DMS153 treated with DMSO at 0.1 percent for 48 hours (cell line): ENCODE measurements at regions not wholly inside any gene's neighbourhood (a gene's known extent, or its start where the extent isn't known, plus 50 kb on each side); places are given as distances from the start of the nearest gene placed in this dataset.

Experiments used
- DNase-seq: peaks from one replicate; lab custom pipeline; 2025; ENCODE audit not compliant: unreplicated experiment; lab: John Stamatoyannopoulos, UW

DNA sequence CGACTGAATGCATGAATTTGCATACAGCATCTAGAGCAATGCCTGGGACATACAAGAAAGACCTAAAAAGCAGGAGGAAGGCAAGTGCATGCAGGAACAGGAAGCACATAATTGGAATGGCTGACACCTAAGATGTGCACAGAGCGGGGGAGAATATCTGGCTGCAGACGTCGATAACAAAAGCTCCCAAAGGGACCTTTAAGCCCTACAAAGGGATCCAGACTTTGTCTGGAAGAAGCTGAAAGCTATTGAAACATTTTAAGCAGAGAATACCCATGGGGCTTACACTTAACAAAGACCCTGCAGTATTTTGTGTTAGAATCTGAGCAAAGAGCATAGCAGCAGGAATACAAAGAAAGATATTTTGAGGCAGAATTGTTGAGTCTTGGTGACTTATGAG, 107.4 kb upstream of the CLDN10 start:
- DNase-seq: no peak

DNA sequence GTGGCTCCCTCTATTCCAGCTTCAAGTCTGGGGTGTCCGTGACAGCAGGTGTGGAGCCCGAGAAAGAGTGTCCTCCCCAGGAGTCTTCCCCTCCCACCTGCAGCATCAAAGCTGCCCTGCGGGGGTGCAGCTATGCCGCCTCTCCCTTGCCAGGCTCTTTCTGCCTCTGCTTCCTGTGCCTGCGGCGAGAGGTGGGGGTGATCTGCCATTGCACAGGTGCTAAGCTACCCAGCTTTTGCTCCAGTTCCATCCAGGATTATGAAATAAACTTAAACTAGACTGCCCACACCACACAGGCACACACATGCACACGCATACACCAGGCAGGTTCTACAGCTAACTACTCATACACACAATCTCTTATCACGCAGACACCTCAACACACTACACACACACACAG, 104.7 kb upstream of the CLDN10 start:
- DNase-seq: no peak

DNA sequence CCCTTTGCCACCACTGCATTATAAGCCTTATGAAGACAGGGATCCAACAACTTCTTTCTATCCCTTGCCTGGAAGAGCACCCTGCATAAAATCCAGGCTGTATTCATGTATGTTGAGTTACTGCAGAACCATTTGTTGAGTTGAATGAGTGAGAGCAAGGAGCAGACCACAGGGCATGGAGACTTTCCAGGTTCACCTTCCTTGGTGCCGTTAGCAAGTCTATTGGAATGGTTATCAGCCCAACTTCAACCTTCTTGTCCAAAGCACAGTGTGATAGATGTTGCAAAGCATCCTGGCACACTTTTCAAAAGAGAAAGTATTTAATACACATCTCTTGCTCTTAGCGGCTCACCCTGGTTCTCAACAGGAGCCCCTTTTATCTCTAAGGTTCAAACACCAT, 100.9 kb upstream of the CLDN10 start:
- DNase-seq: no peak

DNA sequence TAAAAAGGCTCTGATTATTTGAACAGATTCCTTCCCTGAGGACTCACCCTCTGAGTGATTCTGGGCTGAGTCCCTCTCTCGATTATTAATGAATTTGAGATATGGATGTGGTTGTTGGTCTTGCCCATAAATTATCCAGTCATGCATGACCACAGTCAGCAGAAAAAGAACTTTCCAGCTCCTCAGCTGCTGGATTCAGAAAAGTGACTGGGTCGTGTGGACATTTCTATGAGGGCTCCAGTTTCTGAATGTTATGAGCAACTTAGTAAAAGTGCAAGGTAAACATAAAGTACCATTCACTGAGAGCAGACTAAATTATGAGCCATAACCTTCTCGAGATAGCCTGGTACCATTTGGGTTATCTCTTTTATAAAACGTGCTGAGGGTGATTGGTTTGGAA, 100.1 kb upstream of the CLDN10 start:
- DNase-seq: no peak

DNA sequence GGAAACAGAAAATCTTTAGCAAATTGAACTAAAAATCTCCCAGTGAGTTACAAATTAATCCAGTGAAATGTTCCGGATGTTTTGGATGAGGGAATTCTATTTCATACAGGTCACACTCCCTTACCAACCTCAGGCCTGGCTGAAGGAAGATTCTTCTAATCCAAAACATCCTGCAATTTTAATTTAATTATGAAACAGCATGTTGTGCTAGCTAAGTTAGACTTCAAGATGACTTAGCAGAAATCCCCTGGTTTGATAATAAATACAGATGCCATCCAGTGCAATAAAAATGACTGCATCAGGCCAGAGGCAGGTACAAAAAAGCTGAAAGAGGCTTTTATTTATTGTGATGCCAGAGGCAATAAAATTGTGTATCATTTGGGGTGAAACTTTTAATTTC, 96.7 kb upstream of the CLDN10 start:
- DNase-seq: no peak

DNA sequence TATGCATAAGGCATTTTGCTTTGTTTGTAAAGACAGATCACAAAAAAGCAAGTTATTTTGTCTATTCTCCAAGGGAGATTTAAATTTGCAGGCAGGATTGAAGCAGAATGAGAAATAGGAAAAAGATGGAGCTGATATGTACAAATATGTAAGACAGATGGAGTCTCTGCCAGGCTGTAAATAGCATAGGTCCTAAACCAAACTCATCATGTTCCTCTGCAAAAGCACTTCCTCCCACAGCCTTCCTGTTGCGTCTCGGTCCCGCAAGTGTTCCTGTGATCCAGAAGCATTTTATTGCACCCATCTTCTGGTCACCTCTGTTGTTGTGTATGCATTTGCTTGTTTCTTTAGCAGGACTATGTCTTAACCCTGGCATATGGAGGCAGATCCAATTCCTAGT, 95.7 kb upstream of the CLDN10 start:
- no peak for DNase-seq

DNA sequence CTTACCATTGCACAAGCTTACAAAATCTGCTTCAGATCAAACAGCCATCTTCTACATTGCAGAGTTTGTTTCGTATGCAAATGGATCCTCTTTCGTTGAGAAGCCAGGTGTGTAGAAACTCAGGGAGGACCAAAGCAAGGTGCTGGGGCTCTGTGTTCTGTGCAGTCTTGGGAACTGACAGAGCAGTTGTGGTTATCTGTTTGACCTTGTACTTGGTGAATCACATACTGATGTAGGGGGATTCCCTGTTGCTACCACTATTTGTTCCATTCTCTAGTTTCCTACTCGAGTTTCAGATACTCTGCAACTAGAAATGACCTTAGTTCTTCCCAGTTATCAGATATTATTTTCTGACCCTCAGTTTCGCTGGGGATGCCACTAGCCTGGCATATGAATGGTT, 95.2 kb upstream of the CLDN10 start:
- DNase-seq: no peak

DNA sequence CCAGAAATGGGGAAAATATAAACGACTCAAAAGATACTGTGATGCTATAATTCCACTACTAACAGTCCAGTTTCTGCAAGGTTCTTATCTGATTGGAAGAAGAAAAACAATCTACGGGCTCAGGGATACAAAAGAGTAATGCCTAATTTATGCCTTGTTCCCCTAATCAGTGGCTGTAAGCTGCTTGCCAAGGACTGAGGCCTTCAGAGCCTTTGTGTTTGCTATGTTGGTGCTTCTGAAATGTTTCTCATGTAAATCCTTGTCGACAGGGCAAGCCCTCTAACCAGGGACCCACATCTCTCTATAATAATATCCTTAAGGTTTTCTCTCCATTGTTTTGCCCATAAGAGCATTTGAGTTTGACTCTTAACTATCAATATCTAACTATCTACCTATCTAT, 89.7 kb upstream of the CLDN10 start:
- DNase-seq: no peak

DNA sequence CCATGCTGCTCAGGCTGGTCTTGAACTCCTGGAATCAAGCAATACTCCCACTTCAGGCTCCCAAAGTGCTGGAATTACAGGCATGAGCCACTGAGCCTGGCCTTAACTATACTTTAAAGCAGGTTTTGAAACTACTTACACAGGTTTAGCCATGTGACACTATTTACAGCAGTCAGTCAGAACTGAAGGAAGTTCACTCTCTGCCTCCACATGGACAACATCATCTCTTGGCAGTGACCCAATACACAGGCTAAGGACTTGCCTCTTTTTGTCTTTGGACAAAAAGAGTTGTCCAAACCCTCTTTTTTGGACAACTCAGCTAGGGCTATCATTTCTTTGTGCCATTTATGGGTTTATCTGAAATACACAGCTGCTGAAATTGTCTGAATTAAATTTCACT, 89.0 kb upstream of the CLDN10 start:
- no peak for DNase-seq

DNA sequence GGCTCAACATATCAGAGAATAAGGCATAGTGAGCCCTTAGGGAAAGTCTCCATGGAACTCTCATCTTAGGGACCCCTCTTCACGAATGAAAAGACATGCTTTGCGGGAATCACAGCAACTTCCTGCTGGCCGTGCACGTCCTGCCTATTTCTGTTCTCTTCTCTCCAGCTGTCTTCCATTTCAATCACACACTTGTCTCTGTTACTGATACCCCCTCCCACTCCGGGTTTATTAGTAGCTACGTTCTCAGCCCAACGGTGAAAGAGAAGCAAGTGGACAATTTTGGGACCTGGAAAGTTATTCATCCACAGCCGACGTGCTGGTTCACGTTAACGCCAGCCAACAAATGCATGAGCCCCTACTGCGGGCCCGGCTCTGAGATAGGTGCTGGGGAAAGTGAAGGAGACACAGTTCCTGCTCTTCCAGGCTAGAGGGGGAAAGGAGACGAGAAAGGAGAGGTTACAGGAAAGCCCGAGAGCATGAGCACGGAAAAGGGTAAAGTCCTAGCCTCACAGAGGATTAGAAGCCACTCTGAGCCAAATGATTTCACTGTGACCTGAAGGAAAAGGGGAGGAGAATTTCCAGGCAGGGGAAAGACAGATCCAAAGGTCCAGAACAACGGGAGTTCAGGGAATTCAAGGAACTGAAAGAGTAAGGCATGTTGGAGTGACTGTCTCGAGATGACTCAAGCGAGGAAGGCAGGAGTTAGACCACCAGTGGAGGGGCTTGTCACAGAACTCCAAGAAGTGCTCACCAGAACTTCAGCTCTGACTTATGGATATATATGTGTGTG, 81.8 kb upstream of the CLDN10 start:
- DNase-seq: no peak

DNA sequence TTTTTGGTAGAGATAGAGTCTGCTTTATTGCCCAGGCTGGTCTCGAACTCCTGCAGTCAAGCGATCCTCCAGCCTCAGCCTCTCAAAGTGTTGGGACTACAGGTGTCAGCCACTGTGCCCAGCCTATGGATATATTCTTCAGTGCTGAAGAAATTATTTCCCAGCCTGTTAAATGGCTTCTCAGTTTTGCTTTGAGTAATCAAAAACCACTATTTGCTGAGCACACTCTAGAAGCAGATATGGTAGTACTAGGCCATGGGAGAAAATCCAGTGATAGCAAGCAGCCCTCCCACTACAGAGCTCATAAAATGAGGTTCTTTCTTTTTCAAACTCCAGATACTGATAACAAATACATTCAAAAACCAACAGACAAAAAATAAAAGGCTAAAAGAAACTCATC, 80.6 kb upstream of the CLDN10 start:
- no peak for DNase-seq

DNA sequence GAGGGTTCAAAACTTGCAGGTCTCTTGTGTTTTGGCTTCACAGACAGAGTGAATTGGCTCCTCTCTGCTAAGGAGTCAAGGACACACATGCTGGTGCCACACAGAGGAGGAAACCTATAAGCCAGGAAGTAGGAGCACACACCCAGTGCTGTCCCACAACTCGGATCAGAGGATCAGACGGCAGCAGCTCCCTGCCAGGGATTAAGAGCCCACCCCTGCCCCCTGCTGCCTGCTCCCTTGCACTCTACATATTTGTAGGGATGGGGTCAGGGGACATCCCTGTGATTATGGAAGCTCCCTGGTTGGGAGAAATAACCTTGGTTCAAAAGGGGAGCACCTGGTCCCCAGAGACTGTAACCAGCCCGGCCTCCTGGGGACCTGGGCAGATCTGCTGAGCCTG, 77.5 kb upstream of the CLDN10 start:
- DNase-seq: no peak

DNA sequence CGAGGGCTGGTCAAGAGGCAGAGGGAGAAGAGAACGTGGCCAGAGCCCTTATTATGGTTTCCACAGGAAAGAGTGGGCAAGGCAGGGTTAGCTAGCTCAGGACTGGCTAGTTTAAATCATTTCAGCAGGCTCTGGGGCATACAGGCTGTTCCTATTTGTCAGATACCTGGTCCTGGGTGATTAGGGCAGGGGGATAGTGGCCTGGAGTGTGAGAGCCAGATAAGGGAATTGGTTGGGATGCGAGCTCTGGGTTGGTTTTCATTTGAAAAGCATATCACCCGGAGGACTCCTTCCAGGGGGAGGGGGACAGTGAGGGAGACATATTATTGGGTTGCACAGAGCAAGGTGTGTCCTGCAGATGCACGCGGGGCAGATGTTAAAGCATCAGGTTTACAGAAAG, 75.3 kb upstream of the CLDN10 start:
- DNase-seq: no peak

DNA sequence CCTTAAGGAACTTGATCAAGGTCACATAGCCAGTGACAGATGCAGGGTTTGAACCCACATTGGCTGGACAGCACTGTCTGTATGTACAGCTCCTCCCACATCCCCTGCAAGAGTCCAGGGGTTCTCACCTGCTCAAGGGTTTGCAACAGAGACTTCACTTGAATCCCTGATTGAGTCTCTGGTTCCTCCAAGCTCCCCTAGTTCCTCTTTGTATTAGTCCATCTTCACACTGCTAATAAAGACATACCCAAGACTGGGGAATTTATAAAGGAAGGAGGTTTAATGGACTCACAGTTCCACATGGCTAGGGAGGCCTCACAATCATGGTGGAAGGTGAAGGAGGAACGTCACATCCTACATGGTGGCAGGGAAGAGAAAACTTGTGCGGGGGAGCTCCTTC, 72.8 kb upstream of the CLDN10 start:
- DNase-seq: no peak

DNA sequence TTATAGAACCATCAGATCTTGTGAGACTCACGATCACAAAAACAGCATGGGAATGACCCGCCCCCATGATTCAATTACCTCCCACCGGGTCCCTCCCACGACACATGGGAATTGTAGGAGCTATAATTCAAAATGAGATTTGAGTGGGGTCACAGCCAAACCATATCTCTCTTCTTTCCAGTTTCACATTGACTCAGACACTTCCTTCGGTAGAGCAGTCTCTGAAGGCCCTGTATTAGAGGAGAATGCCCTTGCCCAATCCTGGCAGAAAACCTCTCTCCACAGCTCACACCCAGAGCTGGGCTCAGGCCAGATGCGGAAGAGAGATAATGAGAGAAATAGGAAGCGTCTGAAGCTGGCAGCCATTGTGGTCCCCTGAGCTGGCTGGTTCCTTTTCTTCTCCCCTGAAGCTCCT, 72.4 kb upstream of the CLDN10 start:
- no peak for DNase-seq

DNA sequence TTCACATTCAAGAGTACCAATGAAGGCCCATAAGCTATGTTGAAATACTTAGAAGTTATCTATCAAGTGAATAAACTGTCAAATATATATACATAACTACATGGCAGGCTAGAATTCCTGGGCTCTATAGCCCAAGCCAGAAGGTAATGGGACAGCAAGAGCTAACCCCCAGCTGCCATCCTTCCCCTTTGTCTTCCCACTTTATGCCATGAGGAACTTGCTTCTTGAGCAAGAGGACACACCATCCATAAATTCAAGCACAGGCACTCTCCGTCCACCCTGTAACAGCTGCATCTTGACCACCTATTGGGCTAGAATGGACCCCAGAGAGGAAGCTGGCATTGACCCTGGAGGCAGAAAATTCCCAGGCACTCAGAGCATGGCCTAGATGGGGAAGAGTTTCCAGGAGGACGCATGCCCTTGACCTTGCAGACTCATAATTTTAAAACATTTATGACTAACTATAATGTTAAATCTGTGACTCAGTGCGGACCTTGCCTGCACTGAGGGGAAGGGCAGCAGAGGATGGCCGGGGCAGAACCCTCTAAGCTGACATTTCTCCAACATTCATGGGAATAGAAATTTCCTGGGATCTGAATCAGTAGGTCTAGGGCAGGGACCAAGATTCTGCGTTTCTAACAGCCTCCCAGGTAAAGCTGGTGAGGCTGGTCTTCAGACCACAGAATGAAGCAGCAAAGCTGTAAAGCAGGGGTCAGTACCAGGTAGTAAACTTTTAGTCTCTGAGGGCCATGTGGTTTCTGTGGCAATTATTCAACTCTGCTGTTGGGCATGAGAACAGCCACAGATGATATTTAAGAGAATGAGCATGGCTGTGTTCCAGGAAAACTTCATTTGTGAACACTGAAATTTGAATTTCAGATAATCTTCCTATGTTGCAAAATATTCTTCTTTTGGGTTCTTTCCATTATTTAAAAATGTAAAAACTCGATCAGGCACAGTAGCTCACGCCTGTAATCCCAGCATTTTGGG, 71.4 kb upstream of the CLDN10 start:
- no peak for DNase-seq

DNA sequence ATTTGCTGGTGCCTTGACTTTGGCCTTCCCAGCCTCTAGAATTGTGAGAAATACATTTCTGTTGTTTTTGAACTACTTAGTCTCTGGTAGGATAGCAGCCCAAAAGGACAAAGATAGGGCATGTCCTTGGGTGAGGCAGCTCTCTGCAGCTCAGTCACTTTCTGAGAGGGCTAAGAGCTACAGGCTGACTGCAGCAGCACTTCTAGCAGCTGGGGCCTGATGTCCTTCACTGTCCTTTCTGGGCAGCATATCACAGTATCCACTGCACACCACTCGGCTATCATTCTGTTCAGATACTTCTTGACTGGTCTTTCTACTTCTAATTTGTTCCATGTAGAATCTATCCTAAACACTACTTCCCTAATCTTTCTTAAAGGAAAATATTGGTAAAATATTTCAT, 68.5 kb upstream of the CLDN10 start:
- no peak for DNase-seq

DNA sequence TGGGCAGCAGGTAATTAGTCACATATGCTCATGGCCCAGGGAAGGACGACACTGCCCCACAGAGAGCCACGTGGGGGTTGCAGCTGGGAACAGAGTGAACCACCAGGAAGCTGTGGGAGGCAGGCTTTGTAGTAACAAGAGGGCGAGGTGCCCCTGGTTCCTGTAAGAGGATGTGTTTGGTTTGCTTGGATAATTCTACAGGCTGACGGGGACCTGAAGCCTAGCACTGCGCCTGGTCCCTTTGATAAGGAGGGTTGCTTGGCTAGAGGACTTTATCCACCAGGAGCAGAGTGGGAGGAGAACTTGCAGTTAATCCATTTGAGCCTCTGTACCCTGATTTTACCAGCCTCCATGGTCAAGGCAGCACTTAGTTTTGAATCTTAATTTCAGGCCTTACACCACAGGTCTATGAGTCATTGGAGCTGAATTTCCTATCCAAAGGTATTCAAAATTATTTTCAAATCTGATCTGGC, 67.4 kb upstream of the CLDN10 start:
- DNase-seq: no peak

DNA sequence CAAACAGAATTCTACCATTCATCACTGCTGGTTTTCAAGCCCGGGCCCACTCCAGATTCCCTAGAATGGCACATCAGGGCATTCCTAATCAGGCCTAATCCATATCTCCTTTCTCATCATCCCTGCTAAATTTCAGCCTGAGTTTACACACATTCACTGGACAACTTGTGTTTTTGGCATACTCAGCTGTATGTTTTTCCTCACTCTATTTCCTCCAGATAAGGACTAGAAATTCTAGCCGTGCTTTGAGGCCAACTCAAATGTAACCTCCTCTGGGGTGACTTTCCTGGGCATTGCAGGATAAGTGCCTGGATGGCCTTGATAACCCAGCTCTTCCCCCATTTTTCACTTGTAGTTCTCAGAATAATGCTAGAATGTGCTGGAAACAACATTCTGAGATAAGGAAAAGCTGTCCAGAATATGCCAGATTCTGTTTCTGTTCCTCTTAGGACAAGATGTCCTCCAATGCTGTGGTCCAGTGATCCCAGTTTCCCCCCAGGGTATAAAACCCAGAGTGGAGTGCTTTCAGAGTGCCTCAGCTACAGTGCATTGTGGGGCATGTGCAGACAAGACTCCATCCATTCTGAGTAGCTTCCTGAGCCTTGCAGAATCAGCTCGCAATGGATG, 66.9 kb upstream of the CLDN10 start:
- DNase-seq: no peak

DNA sequence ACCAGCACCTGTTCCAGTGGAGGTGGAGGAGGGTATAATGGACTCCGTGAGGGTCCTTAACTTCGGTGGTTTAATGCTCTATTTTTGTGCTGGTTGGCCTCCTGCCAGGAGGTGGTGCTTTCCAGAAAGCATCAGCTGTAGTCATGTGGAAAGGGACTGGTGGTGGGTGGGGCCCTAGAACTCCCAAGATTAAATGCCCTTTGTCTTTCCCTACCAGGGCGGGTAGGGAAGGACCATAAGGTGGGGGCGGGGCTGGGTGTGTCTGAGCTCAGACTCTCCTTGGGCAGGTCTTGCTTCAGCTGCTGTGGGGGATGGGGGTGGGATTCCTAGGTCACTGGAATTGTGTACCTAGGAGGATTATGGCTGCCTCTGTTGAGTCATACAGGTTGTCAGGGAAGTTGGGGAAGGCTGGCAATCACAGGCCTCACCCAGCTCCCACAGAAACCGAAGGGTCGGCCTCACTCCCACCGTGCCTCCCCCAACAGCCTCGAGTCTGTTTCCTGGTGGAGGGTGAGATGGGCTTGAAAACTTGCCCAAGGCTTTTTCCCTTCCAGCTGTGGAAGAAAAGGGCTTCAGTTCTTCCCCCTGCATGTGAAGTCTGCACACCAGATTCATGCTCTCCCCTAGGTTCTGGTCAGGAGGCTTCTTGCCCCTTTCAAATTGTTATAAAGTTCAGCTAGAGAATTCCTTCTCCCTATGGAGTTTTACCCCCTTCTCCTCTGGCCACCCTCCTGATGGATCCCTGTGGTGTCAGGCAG, 60.3 kb upstream of the CLDN10 start:
- no peak for DNase-seq
